Fibroblast of peridontal ligament (primary cell): ENCODE measurements at regions not wholly inside any gene's neighbourhood (a gene's known extent, or its start where the extent isn't known, plus 50 kb on each side); places are given as distances from the start of the nearest gene placed in this dataset.

Experiments used
- DNase-seq: peaks from one replicate; pipeline ENCODE4 v3.0.0-alpha.2; 2010; ENCODE audit errors: extremely low read depth

DNA sequence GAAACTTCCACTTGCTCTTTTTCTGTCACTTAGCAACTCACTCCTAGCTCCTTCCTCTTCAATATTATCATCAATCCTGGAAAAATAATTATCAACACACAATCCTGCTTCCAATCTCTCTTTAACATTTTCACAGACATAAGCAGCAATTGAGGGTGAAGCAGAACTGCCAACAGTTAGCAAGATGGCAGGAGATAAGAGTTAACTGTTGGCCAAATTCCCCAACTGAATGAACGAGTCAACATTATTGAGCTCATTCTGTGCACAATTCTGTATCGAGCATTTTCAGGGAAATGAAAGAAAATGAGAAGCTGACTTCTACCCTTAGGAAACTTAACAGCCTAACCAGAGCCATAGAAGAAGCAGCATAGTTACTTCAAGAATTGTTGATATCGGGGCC lies 152.0 kb downstream of the KCNA5 start:
- no peak for DNase-seq

DNA sequence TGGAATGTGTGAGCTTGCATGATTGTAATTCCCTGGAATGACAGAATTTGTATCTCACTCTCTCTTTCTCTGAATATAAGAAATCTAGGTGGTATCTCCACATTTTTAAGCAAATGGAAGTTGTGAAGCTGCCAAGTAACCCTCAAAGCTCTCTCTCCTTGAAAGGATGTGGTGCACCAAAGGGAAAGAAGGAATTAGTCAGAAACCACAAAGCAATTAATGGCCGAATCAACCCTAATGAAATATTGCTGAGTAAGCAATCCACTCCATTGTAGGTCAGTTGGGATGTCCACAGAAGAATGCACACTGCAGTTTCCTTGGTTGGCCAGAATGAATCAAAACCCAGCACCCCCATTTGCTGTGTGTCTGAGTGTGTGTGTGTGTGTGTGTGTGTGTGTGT lies 153.5 kb downstream of the KCNA5 start:
- no peak for DNase-seq

- no peak for DNase-seq
Observed at GRCh38 chr12:5197656-5198055, 154.0 kb downstream of the KCNA5 start.

- DNase-seq: no peak
Observed at GRCh38 chr12:5200278-5201087, 156.8 kb downstream of the KCNA5 start.

- no peak for DNase-seq
Observed at GRCh38 chr12:5201554-5202218, 158.0 kb downstream of the KCNA5 start.

DNA sequence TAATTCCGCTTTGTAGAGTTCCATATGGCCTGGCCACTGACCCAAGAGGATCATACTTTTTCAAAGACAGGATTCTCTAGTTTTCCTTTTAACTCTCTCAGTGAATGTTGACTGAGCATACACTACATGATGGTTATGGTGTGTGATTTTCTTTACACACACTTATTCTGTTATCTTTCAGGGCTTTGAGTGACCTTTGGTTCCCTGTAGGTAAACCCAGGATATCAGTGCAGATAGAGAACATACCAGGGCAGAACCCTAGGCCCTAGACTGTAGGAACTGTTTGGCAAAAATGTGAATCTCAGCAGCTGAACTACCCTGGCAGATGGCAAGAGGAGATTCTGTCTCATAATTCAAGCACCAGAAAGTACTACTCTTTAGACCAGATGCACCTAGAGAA lies 159.6 kb downstream of the KCNA5 start:
- no peak for DNase-seq

DNA sequence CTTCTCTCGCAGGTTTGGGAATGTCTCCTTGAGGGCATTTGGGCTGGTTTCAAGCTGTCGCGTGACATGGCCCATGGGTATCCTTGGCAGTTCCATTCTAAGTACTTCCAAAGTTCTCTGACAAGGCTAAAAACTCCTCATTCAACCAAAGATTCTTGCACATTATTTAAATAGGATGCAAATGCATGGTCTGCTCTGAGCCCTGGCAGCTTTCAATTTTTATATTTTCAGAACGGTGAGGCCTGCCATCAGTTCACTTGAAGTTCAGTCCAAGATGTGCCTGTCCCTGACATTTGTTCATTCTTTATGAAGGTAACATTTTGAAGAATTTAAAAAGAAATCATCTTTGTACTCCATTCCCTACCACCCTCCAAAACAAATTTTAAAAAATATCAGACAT lies 160.0 kb downstream of the KCNA5 start:
- no peak for DNase-seq

DNA sequence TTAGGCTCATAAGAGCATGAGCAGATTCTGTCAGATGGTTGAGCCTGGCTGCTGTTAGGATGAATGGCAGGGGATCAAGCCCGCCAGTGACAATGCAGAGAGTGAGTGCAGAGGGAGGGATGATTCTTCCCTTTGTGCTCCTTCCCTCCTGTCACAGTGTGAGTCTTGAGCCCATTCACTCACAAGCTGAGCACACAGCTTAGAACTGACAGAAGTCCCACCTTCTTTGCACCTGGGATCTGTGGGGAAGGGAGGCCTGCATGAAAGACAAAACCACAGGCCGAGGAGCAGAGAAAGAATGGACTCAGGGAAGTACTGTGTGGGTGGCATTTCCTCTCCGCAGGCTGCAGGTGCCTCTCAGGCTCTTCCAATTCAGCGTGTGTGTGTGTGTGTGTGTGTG lies 160.6 kb downstream of the KCNA5 start:
- no peak for DNase-seq

- DNase-seq: no peak
Observed at GRCh38 chr12:5204831-5205230, 161.2 kb downstream of the KCNA5 start.

DNA sequence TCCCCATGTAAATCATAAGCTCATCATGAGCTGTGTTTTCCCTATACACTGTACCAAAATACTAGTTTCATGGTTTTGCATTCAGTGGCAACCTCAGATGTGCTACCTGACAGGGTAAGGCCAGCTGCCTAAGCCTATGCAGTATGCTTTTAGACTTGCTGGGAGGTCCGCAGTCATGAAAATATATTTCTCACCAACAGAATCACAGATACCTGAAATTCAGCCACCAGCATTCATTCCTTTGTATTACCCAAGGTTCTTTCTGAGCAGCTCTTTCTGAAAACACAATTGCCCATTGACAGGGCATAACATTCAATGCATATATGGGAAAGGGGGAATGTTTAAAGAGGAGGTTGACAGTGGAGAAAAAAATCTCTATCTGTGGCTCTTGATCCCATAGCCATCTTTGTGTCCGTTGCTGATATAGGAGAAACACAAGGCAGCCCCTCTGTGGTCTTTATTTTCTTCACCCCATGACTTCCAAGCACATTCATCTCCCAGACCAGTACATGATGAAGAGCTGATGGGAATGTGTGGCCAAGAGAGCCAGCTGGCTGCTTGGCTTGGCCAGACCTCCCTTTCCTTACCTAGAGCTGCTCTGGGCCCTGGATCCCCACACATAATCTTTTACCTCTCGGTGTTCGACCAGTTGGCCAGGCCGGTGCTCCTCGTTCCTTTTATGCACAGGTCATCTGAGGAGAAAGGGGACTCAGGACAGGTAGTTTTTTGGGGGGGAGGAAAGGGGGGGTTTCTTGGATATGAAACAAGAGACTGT lies 162.9 kb downstream of the KCNA5 start:
- DNase-seq: no peak

- no peak for DNase-seq
Observed at GRCh38 chr12:5210179-5210922, 166.7 kb downstream of the KCNA5 start.

GRCh38 chr12:5210923-5211290 lies 167.2 kb downstream of the KCNA5 start:
- no peak for DNase-seq

GRCh38 chr12:5213336-5213735 lies 169.7 kb downstream of the KCNA5 start:
- no peak for DNase-seq

DNA sequence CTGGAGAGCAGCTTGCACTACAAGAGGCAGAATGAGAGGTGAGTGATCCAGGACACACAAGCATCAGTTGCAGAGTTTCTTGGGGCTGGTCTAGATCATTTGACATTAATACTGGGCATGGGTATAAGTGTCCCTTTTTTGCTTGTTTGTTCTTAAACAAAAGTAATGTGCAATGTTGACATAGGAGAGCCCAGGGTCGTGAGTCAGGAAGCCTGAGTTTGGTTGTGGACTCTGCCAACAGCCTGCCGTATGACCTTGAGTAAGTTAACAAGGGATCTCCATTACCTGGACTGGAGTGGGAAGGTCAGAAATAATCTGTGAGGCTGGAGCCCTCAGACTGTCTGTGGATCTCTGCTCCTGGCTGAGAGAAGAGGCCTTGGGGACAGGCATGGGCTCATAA lies 170.3 kb downstream of the KCNA5 start:
- DNase-seq: no peak

GRCh38 chr12:5217936-5218335 lies 174.3 kb downstream of the KCNA5 start:
- no peak for DNase-seq

- DNase-seq: no peak
Observed at GRCh38 chr12:5220099-5220498, 176.4 kb downstream of the KCNA5 start.

DNA sequence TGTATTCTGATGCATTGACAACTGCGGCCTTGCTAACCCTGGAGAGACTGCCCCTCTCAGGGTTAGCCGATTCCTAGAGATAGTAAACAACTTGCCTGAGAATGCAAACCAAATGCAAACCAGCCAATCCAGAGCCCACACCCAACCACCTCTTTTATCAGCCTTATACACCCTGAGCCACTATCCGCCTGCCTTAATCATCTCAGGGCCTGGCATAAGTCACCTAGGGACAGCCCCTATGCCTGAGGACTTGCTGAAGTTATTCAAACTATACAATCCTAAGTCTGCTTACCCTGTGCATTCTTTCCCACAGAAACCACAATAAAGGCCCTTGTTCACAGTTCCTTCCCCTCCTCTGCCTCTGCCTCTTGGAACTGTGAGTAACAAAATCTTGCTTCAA lies 177.2 kb downstream of the KCNA5 start:
- DNase-seq: no peak

GRCh38 chr12:5222011-5222461 lies 178.4 kb downstream of the KCNA5 start:
- DNase-seq: no peak

DNA sequence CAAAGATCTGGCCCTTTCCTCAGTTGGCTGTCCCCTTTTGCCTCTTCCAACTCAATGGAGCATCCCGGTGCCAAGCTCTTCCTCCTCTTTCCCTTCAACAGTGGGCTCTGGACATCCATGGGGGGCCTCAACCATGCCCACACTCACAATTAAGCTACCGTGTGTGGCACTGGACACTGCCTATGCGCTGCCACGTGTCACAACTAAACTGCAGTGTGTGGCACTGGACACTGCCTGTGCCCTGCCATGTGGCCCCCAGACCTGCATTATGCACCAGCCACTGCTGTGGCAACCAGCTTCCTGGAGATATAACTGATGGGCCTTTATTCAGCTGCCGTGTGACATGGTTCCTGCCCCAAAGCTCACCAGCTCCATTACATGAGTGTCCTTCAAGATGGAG lies 179.1 kb downstream of the KCNA5 start:
- no peak for DNase-seq

DNA sequence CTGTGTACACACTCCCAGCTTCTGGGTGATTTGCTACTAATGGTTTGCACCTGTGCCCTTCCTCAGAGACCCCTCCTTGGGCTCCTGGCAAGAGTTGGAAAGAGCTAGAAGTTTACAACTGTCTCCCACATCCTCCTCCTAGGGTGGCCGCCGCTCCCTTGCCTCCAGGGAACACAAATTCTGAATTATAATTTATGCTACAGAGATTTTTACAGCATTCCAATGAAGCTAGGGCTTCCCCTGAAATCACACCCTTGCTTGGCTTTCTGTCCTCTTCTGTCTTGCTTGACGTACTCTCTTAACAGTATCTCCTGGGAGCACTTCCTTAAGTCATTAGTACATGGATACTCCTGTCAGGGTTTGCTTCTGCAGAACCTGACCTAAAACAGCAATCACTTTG lies 180.2 kb downstream of the KCNA5 start:
- no peak for DNase-seq

GRCh38 chr12:5226581-5226980 lies 182.9 kb downstream of the KCNA5 start:
- no peak for DNase-seq
